Glutamatergic neuron (in vitro differentiated cells): ENCODE measurements at regions not wholly inside any gene's neighbourhood (a gene's known extent, or its start where the extent isn't known, plus 50 kb on each side); places are given as distances from the start of the nearest gene placed in this dataset.

Source experiments
- DNase-seq: peaks from one replicate; pipeline ENCODE4 v3.0.0; 2022
- H3K27ac Mint-ChIP-seq: one replicate; pipeline ENCODE4 v1.8.0; 2020; ENCODE audit warnings: mild to moderate bottlenecking, mixed read lengths, inconsistent platforms; ENCODE audit not compliant: unreplicated experiment
- H3K27me3 Mint-ChIP-seq: one replicate; pipeline ENCODE4 v1.8.0; 2020; ENCODE audit warnings: mild to moderate bottlenecking, moderate library complexity, mixed read lengths, inconsistent platforms; ENCODE audit not compliant: unreplicated experiment
- H3K36me3 Mint-ChIP-seq: one replicate; pipeline ENCODE4 v1.8.0; 2020; ENCODE audit warnings: mild to moderate bottlenecking, mixed read lengths, inconsistent platforms; ENCODE audit not compliant: unreplicated experiment
- H3K4me1 Mint-ChIP-seq: one replicate; pipeline ENCODE4 v1.8.0; 2020; ENCODE audit warnings: mild to moderate bottlenecking, low read depth, mixed read lengths, inconsistent platforms; ENCODE audit not compliant: unreplicated experiment
- H3K4me3 Mint-ChIP-seq: one replicate; pipeline ENCODE4 v1.8.0; 2020; ENCODE audit warnings: mild to moderate bottlenecking, mixed read lengths, inconsistent platforms; ENCODE audit not compliant: unreplicated experiment
- H3K9me3 Mint-ChIP-seq: one replicate; pipeline ENCODE4 v1.8.0; 2020; ENCODE audit warnings: mild to moderate bottlenecking, moderate library complexity, mixed read lengths, inconsistent platforms; ENCODE audit not compliant: unreplicated experiment
- CTCF ChIP-seq: fragments of 200-600 bp; sonication (generic); IDR thresholded peaks from one replicate; pipeline ENCODE4 v1.5.0; 2021; ENCODE audit not compliant: partially characterized antibody, unreplicated experiment

DNA sequence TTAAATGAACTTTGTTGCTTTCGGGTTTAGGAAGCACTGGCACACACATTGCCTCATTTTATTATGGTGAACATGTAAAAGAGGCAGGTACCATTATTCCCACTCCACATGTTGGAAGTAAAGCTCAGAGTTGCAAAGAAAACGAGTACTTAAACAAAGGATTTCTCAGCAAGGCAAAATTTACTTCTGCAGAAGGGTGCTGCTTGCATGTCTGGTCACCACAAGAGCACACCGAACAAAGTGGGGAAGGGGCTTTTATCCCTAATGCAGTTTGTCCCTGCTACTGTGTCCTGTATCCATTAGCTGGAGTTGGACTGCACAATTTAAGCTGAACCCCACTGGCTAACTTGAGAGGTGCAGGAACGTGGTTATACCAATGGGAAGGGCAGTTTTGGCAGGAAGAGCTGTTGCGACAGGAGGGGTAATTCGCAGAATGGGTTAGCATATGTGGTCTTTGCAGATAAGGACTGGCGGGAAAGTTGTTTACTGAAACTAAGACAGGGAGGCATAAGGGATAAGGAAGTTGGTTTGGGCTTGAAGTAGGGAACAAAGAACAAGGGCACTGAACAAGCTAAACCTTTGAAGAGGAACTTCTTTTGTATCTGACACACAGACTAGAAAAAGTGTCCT, 545.5 kb downstream of the UQCRFS1 start:
- Mint-ChIP-seq H3K9me3 (peaks cover 6% of the 10 kb centered on the region), H3K27ac (no peak overlapping the region)
- TF ChIP-seq CTCF = no peak

DNA sequence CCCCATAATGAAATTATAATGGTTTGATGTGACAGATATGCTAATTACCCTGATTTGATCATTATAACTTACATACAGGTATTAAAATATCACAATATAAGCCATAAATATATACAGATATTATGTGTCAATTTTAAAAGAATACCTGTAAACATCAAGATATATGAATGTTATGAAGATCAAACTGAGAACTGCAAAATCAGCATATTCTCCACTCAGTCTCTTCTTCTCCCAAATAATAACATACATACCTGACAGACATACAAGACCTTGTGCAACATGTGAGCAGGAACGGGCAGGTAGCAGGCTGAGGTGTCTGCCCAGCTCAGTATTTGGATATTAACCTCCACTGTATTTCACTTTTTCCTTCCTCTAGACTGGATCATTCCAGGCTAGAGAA, 547.2 kb downstream of the UQCRFS1 start:
- no peak for DNase-seq
- Mint-ChIP-seq H3K4me3 (no peak overlapping the region), H3K4me1 (no peaks in the 10 kb centered on the region), H3K27me3 (no peaks in the 10 kb centered on the region), H3K36me3 (no peaks in the 10 kb centered on the region), H3K9me3 (peaks cover 6% of the 10 kb centered on the region), H3K27ac (no peak overlapping the region)
- TF ChIP-seq CTCF = no peak

More for the DNA sequence above, 545.5 kb downstream of the UQCRFS1 start:
- DNase-seq = no peak
- H3K27me3 Mint-ChIP-seq = no peaks in the 10 kb centered on the region
- H3K36me3 Mint-ChIP-seq = no peaks in the 10 kb centered on the region
- H3K4me1 Mint-ChIP-seq = no peaks in the 10 kb centered on the region
- no peak overlapping the region for H3K4me3 Mint-ChIP-seq

DNA sequence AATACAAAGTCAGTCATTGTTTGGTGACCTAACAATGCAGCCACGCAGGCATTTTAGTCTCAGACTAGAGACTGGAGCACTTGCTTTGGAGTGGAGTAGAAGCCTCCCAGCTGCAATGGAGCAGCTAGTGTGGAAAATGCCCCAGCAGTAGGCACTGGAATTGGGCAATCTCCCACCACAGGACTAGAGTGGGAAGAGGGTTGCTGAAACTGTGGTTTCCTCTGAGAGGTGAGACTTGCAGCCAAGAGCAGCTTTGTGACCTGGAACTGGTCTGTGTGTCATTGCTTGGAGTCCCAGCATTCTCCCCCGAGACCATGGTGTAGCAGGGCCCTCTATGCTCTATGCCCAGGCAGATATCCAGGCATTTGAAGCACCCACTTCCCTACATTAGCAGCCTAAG, 556.3 kb downstream of the UQCRFS1 start:
- peaks cover 14% of the 10 kb centered on the region for H3K36me3 Mint-ChIP-seq
- no peak overlapping the region for H3K4me3 Mint-ChIP-seq

DNA sequence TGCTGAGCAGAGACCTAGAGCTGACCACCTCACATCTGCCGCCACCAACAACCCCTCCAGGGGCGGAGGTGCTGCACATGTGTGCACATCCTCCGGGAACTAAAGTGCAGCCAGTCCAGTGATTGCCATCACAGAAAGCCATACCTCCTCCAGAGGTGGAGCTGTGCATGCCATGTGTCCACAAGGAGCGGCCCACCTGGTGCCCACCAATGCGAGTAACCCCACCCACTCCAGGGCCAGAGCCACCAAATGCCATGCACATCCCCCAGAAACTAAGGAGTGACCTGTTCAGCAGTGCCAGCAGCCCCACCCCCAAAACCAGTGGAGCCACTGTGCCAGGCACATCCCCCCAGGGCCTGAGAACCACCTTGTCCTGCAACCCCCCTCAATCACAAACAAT, 557.9 kb downstream of the UQCRFS1 start:
- Mint-ChIP-seq H3K9me3 (peaks cover 11% of the 10 kb centered on the region), H3K27me3 (peaks cover 8% of the 10 kb centered on the region), H3K4me3 (no peak overlapping the region), H3K4me1 (peaks cover 3% of the 10 kb centered on the region), H3K27ac (no peak overlapping the region), H3K36me3 (peaks cover 14% of the 10 kb centered on the region)
- TF ChIP-seq CTCF = no peak
- no peak for DNase-seq

More for the DNA sequence above, 556.3 kb downstream of the UQCRFS1 start:
- peaks cover 11% of the 10 kb centered on the region for H3K9me3 Mint-ChIP-seq
- H3K4me1 Mint-ChIP-seq = peaks cover 3% of the 10 kb centered on the region
- no peak for TF ChIP-seq CTCF
- no peak overlapping the region for H3K27ac Mint-ChIP-seq
- DNase-seq = no peak
- H3K27me3 Mint-ChIP-seq = peaks cover 8% of the 10 kb centered on the region

GRCh38 chr19:28652765-28653164, 560.2 kb downstream of the UQCRFS1 start:
- peaks cover 8% of the 10 kb centered on the region for H3K27me3 Mint-ChIP-seq
- H3K4me1 Mint-ChIP-seq = peaks cover 3% of the 10 kb centered on the region
- no peak overlapping the region for H3K4me3 Mint-ChIP-seq
- DNase-seq = no peak
- no peak overlapping the region for H3K27ac Mint-ChIP-seq
- no peak for TF ChIP-seq CTCF
- peaks cover 8% of the 10 kb centered on the region for H3K36me3 Mint-ChIP-seq
- H3K9me3 Mint-ChIP-seq = peaks cover 7% of the 10 kb centered on the region
